ENCODE measurements at regions not wholly inside any gene's neighbourhood (a gene's known extent, or its start where the extent isn't known, plus 50 kb on each side); places are given as distances from the start of the nearest gene placed in this dataset.

- H4K20me1 ChIP-seq (replicated peaks; ENCODE audit: control insufficient read depth, extremely low read depth, insufficient read depth, low read length) = no peaks in the 10 kb centered on the region
- no peak for DNase-seq (ENCODE audit: low read depth, low spot score)
- CTCF ChIA-PET = interaction anchor here (1.2 to 1.6 kb wide), 2 partner anchors 9 to 10 kb away, joined by 3 to 4 read pairs; no protein-coding TSS in a partner anchor
- POLR2A ChIA-PET = no interaction called here
- FAIRE-seq = no peak
- H2AFZ ChIP-seq (ENCODE audit: low read depth, low read length) = no peak overlapping the region
- no peaks in the 10 kb centered on the region for H3K79me2 ChIP-seq (ENCODE audit: control insufficient read depth, insufficient read depth, low read length)
- H3K4me2 ChIP-seq (ENCODE audit: insufficient read depth, low read length) = no peak overlapping the region
- no peak for TF ChIP-seq POLR2A (IDR thresholded peaks at IDR 0.05; ENCODE audit: low read depth, low read length)
- no peak for TF ChIP-seq FOS (IDR thresholded peaks at IDR 0.05; ENCODE audit: borderline replicate concordance, insufficient read depth, low read length)
- no peak for TF ChIP-seq EZH2 (IDR thresholded peaks at IDR 0.05; ENCODE audit: borderline replicate concordance, low read depth, low read length, severe bottlenecking)
- TF ChIP-seq MAX (IDR thresholded peaks at IDR 0.05; ENCODE audit: insufficient read depth, insufficient read length) = no peak
- TF ChIP-seq GATA2 (IDR thresholded peaks at IDR 0.05; ENCODE audit: insufficient read depth, insufficient read length, low read depth, low read length) = no peak
- no peak for TF ChIP-seq MYC (IDR thresholded peaks at IDR 0.05; ENCODE audit: low read depth, low read length)
- TF ChIP-seq JUN (IDR thresholded peaks at IDR 0.05; ENCODE audit: borderline replicate concordance, insufficient read depth, insufficient read length, low read depth) = no peak
- no peak for TF ChIP-seq POLR2AphosphoS5 (IDR thresholded peaks at IDR 0.05; ENCODE audit: insufficient read depth, low read depth, low read length)
- no peak for TF ChIP-seq CTCF (IDR thresholded peaks at IDR 0.05; ENCODE audit: extremely low read depth in 1 of 2, insufficient read depth in 1 of 2, low read depth in 1 of 2, low read length in 2 of 2)
- intact Hi-C loops (cut with micrococcal nuclease) (no loop called here), dilution Hi-C loops (cut with MboI; ENCODE audit: extremely low pct_ligation_motif_present, low sequenced_read_pairs) (no loop called here)
- H3K27me3 ChIP-seq (ENCODE audit: control insufficient read depth in 2 of 2, insufficient read depth in 2 of 2, low read length in 2 of 2) = no peaks in the 10 kb centered on the region
- no TSS peak for BruUV-seq (replicated peaks)
- H3K4me1 ChIP-seq (ENCODE audit: control insufficient read depth, extremely low read depth, insufficient read depth, low read length) = peaks cover 21% of the 10 kb centered on the region
- no peak overlapping the region for H3K4me3 ChIP-seq (replicated peaks in 1 of 3; ENCODE audit: insufficient read depth in 1 of 3, low read depth in 1 of 3, low read length in 3 of 3)
- H3K27ac ChIP-seq (ENCODE audit: insufficient read depth, low read depth, low read length) = no peak overlapping the region
- no peaks in the 10 kb centered on the region for H3K9me3 ChIP-seq (replicated peaks; ENCODE audit: control insufficient read depth, insufficient read depth, low read length)
- no peak overlapping the region for H3K9ac ChIP-seq (replicated peaks; ENCODE audit: extremely low read depth, insufficient read depth, low read length)
- no peaks in the 10 kb centered on the region for H3K9me1 ChIP-seq (replicated peaks; ENCODE audit: control insufficient read depth, extremely low read depth, insufficient read depth, low read length)
- H3K36me3 ChIP-seq (ENCODE audit: control insufficient read depth in 2 of 2, extremely low read depth in 1 of 2, insufficient read depth in 2 of 2, low read length in 2 of 2) = no peaks in the 10 kb centered on the region
These were observed 201.0 kb downstream of the TMX1 start for GRCh38 chr14:51441001-51441400.

All from endothelial cell of umbilical vein (primary cell).